SK-N-SH treated with all-trans-retinoic acid at 6 μM for 48 hours (cell line): ENCODE measurements at regions not wholly inside any gene's neighbourhood (a gene's known extent, or its start where the extent isn't known, plus 50 kb on each side); places are given as distances from the start of the nearest gene placed in this dataset.

Experiments used
- ATAC-seq: fragments of 200-7000 bp; cut with Tn5 transposase; 3 replicates; pipeline ENCODE4 v1.9.1; 2020; ENCODE audit warnings: mild to moderate bottlenecking, moderate library complexity
- BACH2 ChIP-seq: fragments of 250-450 bp; sonication (Bioruptor Pico); IDR thresholded peaks from 2 replicates; pipeline ENCODE4 v1.9.0; 2021; ENCODE audit warnings: mild to moderate bottlenecking, borderline replicate concordance
- CSDC2 ChIP-seq: fragments of 250-450 bp; sonication (Bioruptor Pico); IDR thresholded peaks from 2 replicates; pipeline ENCODE4 v1.5.0; 2020; ENCODE audit warnings: mild to moderate bottlenecking, moderate library complexity
- ESRRG ChIP-seq: fragments of 250-450 bp; sonication (Bioruptor Pico); IDR thresholded peaks from 2 replicates; pipeline ENCODE4 v1.6.1; 2021; ENCODE audit warnings: mild to moderate bottlenecking
- GLIS3 ChIP-seq: fragments of 250-450 bp; sonication (Bioruptor Pico); IDR thresholded peaks from 2 replicates; pipeline ENCODE4 v1.5.0; 2020; ENCODE audit warnings: mild to moderate bottlenecking, moderate library complexity
- ISL1 ChIP-seq: fragments of 250-450 bp; sonication (Bioruptor Pico); IDR thresholded peaks from 2 replicates; pipeline ENCODE4 v2.1.2; 2022; ENCODE audit warnings: mild to moderate bottlenecking, moderate library complexity
- OSR1 ChIP-seq: fragments of 250-450 bp; sonication (Bioruptor Pico); IDR thresholded peaks from 2 replicates; pipeline ENCODE4 v1.8.0; 2022; ENCODE audit warnings: moderate library complexity, mild to moderate bottlenecking, inconsistent platforms
- PPARA ChIP-seq: fragments of 250-450 bp; sonication (Bioruptor Pico); IDR thresholded peaks from 2 replicates; pipeline ENCODE4 v1.5.0; 2020; ENCODE audit warnings: mild to moderate bottlenecking, borderline replicate concordance
- SNAI2 ChIP-seq: fragments of 250-450 bp; sonication (Bioruptor Pico); IDR thresholded peaks from 2 replicates; pipeline ENCODE4 v1.5.0; 2020; ENCODE audit warnings: mild to moderate bottlenecking, moderate library complexity
- TOX ChIP-seq: fragments of 250-450 bp; sonication (Bioruptor Pico); IDR thresholded peaks from 2 replicates; pipeline ENCODE4 v1.8.0; 2021; ENCODE audit warnings: mild to moderate bottlenecking, moderate library complexity, borderline replicate concordance
- ZC3H10 ChIP-seq: fragments of 250-450 bp; sonication (Bioruptor Pico); IDR thresholded peaks from 2 replicates; pipeline ENCODE4 v1.5.1; 2021; ENCODE audit warnings: mild to moderate bottlenecking, moderate library complexity
- ZFP3 ChIP-seq: fragments of 250-450 bp; sonication (Bioruptor Pico); IDR thresholded peaks from 2 replicates; pipeline ENCODE4 v1.5.0; 2020; ENCODE audit warnings: mild to moderate bottlenecking, moderate library complexity
- ZFP30 ChIP-seq: fragments of 450-650 bp; formaldehyde crosslinking; IDR thresholded peaks from 2 replicates; pipeline ENCODE4 v1.5.0; 2022; ENCODE audit warnings: mild to moderate bottlenecking, moderate library complexity
- ZNF565 ChIP-seq: fragments of 450-650 bp; formaldehyde crosslinking; conservative IDR thresholded peaks from 2 replicates; pipeline ENCODE4 v1.5.0; 2020; ENCODE audit warnings: low read depth, mild to moderate bottlenecking, moderate library complexity
- ZNF70 ChIP-seq: fragments of 450-650 bp; formaldehyde crosslinking; IDR thresholded peaks from 2 replicates; pipeline ENCODE4 v1.5.0; 2020; ENCODE audit warnings: mild to moderate bottlenecking, moderate library complexity
- ZNF8 ChIP-seq: fragments of 450-650 bp; formaldehyde crosslinking; IDR thresholded peaks from 2 replicates; pipeline ENCODE4 v1.5.0; 2020; ENCODE audit warnings: mild to moderate bottlenecking, moderate library complexity
- TF ChIP-seq, protein P1 (sequence below): fragments of 250-450 bp; sonication (Bioruptor Pico); IDR thresholded peaks from 2 replicates; pipeline ENCODE4 v1.8.0; 2021; ENCODE audit warnings: low read depth, mild to moderate bottlenecking, moderate library complexity, borderline replicate concordance
- TF ChIP-seq, protein P2 (sequence below): fragments of 250-450 bp; sonication (Bioruptor Pico); IDR thresholded peaks from 2 replicates; pipeline ENCODE4 v1.5.0; 2020; ENCODE audit warnings: mild to moderate bottlenecking, moderate library complexity
- TF ChIP-seq, protein P3 (sequence below): fragments of 250-450 bp; sonication (Bioruptor Pico); IDR thresholded peaks from 2 replicates; pipeline ENCODE4 v1.8.0; 2020; ENCODE audit warnings: mild to moderate bottlenecking, moderate library complexity, borderline replicate concordance
- TF ChIP-seq, protein P4 (sequence below): fragments of 250-450 bp; sonication (Bioruptor Pico); IDR thresholded peaks from 2 replicates; pipeline ENCODE4 v1.5.1; 2021; ENCODE audit warnings: mild to moderate bottlenecking, moderate library complexity
- TF ChIP-seq, protein P5 (sequence below): fragments of 250-450 bp; sonication (Bioruptor Pico); IDR thresholded peaks from 2 replicates; pipeline ENCODE4 v1.5.1; 2020; ENCODE audit warnings: low read depth, mild to moderate bottlenecking, moderate library complexity

DNA sequence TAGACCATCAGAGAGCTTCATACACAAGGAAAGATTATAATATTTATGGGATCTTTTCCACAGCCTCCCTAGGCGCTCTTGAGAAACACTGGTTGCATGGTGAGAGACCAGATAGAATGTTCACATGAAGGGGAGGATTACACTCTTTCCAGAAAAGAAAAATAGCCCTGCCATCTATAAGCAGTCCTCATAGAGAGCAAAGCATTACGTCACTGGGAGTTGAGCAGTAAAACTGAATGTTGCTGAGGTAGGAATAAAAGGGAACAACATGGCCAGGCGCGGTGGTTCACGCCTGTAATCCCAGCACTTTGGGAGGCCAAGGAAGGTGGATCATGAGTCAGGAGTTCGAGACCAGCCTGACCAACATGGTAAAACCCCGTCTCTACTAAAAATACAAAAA, 1934.3 kb downstream of the SUCLG1 start:
- ATAC-seq = no peak
- TF ChIP-seq CSDC2 (CRISPR knock-in tag) (no peak), ZFP30 (CRISPR knock-in tag) (no peak), ISL1 (CRISPR knock-in tag) (no peak), ZC3H10 (no peak), ZNF565 (CRISPR knock-in tag) (no peak), ZNF8 (CRISPR knock-in tag) (no peak), GLIS3 (no peak), ZNF70 (no peak), OSR1 (no peak), SNAI2 (CRISPR knock-in tag) (no peak), BACH2 (CRISPR knock-in tag) (no peak), ESRRG (CRISPR knock-in tag) (no peak), ZFP3 (CRISPR knock-in tag) (no peak), PPARA (CRISPR knock-in tag) (no peak)
- TF ChIP-seq, protein P1, sequence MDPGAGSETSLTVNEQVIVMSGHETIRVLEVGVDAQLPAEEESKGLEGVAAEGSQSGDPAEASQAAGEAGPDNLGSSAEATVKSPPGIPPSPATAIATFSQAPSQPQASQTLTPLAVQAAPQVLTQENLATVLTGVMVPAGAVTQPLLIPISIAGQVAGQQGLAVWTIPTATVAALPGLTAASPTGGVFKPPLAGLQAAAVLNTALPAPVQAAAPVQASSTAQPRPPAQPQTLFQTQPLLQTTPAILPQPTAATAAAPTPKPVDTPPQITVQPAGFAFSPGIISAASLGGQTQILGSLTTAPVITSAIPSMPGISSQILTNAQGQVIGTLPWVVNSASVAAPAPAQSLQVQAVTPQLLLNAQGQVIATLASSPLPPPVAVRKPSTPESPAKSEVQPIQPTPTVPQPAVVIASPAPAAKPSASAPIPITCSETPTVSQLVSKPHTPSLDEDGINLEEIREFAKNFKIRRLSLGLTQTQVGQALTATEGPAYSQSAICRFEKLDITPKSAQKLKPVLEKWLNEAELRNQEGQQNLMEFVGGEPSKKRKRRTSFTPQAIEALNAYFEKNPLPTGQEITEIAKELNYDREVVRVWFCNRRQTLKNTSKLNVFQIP = no peak
- TF ChIP-seq, protein P2, sequence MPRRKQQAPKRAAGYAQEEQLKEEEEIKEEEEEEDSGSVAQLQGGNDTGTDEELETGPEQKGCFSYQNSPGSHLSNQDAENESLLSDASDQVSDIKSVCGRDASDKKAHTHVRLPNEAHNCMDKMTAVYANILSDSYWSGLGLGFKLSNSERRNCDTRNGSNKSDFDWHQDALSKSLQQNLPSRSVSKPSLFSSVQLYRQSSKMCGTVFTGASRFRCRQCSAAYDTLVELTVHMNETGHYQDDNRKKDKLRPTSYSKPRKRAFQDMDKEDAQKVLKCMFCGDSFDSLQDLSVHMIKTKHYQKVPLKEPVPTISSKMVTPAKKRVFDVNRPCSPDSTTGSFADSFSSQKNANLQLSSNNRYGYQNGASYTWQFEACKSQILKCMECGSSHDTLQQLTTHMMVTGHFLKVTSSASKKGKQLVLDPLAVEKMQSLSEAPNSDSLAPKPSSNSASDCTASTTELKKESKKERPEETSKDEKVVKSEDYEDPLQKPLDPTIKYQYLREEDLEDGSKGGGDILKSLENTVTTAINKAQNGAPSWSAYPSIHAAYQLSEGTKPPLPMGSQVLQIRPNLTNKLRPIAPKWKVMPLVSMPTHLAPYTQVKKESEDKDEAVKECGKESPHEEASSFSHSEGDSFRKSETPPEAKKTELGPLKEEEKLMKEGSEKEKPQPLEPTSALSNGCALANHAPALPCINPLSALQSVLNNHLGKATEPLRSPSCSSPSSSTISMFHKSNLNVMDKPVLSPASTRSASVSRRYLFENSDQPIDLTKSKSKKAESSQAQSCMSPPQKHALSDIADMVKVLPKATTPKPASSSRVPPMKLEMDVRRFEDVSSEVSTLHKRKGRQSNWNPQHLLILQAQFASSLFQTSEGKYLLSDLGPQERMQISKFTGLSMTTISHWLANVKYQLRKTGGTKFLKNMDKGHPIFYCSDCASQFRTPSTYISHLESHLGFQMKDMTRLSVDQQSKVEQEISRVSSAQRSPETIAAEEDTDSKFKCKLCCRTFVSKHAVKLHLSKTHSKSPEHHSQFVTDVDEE (CRISPR knock-in tag) = no peak
- TF ChIP-seq, protein P3, sequence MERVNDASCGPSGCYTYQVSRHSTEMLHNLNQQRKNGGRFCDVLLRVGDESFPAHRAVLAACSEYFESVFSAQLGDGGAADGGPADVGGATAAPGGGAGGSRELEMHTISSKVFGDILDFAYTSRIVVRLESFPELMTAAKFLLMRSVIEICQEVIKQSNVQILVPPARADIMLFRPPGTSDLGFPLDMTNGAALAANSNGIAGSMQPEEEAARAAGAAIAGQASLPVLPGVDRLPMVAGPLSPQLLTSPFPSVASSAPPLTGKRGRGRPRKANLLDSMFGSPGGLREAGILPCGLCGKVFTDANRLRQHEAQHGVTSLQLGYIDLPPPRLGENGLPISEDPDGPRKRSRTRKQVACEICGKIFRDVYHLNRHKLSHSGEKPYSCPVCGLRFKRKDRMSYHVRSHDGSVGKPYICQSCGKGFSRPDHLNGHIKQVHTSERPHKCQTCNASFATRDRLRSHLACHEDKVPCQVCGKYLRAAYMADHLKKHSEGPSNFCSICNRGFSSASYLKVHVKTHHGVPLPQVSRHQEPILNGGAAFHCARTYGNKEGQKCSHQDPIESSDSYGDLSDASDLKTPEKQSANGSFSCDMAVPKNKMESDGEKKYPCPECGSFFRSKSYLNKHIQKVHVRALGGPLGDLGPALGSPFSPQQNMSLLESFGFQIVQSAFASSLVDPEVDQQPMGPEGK (CRISPR knock-in tag) = no peak
- TF ChIP-seq, protein P4, sequence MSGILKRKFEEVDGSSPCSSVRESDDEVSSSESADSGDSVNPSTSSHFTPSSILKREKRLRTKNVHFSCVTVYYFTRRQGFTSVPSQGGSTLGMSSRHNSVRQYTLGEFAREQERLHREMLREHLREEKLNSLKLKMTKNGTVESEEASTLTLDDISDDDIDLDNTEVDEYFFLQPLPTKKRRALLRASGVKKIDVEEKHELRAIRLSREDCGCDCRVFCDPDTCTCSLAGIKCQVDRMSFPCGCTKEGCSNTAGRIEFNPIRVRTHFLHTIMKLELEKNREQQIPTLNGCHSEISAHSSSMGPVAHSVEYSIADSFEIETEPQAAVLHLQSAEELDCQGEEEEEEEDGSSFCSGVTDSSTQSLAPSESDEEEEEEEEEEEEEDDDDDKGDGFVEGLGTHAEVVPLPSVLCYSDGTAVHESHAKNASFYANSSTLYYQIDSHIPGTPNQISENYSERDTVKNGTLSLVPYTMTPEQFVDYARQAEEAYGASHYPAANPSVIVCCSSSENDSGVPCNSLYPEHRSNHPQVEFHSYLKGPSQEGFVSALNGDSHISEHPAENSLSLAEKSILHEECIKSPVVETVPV (CRISPR knock-in tag) = no peak

DNA sequence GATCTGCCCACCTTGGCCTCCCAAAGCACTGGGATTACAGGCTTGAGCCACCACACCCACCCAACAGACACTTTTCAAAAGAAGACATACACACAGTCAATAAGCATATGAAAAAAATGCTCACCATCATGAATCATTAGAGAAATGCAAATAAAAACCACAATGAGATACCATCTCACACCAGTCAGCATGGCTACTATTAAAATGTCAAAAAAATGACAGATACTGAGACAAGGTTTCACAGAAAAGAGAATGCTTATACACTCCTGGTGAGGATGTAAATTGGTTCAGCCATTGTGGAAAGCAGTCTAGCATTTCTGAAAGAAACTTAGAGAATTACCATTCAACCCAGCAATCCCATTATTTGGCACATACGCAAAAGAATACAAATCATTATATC, 1947.2 kb downstream of the SUCLG1 start:
- no peak for TF ChIP-seq TOX (CRISPR knock-in tag)
- TF ChIP-seq, protein P2 (CRISPR knock-in tag) = no peak
- no peak for TF ChIP-seq ZNF8 (CRISPR knock-in tag)
- no peak for TF ChIP-seq ZC3H10
- no peak for TF ChIP-seq ZNF565 (CRISPR knock-in tag)
- TF ChIP-seq, protein P5, sequence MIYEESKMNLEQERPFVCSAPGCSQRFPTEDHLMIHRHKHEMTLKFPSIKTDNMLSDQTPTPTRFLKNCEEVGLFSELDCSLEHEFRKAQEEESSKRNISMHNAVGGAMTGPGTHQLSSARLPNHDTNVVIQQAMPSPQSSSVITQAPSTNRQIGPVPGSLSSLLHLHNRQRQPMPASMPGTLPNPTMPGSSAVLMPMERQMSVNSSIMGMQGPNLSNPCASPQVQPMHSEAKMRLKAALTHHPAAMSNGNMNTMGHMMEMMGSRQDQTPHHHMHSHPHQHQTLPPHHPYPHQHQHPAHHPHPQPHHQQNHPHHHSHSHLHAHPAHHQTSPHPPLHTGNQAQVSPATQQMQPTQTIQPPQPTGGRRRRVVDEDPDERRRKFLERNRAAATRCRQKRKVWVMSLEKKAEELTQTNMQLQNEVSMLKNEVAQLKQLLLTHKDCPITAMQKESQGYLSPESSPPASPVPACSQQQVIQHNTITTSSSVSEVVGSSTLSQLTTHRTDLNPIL (CRISPR knock-in tag) = no peak
- TF ChIP-seq, protein P3 (CRISPR knock-in tag) = no peak
- no peak for TF ChIP-seq GLIS3
- TF ChIP-seq ZFP30 (CRISPR knock-in tag) = no peak
- no peak for TF ChIP-seq ISL1 (CRISPR knock-in tag)
- no peak for ATAC-seq
